DMS53 treated with DMSO at 0.1 percent for 48 hours (cell line): ENCODE measurements at regions not wholly inside any gene's neighbourhood (a gene's known extent, or its start where the extent isn't known, plus 50 kb on each side); places are given as distances from the start of the nearest gene placed in this dataset.

Source experiments
- DNase-seq: peaks from one replicate; lab custom pipeline; 2025; ENCODE audit not compliant: unreplicated experiment; lab: John Stamatoyannopoulos, UW

GRCh38 chr9:79880626-79881025 lies 308.9 kb downstream of the TLE4 start:
- no peak for DNase-seq

GRCh38 chr9:79877943-79878602 lies 306.3 kb downstream of the TLE4 start:
- DNase-seq = no peak

GRCh38 chr9:79868567-79869189 lies 296.9 kb downstream of the TLE4 start:
- no peak for DNase-seq

- DNase-seq = no peak
These were observed 291.4 kb downstream of the TLE4 start for GRCh38 chr9:79862921-79863890.

GRCh38 chr9:79858508-79858907 lies 286.7 kb downstream of the TLE4 start:
- DNase-seq = no peak

GRCh38 chr9:79857188-79857587 lies 285.4 kb downstream of the TLE4 start:
- no peak for DNase-seq

GRCh38 chr9:79847074-79847473 lies 275.3 kb downstream of the TLE4 start:
- DNase-seq = no peak

GRCh38 chr9:79829566-79830302 lies 258.0 kb downstream of the TLE4 start:
- no peak for DNase-seq

GRCh38 chr9:79824265-79824664 lies 252.5 kb downstream of the TLE4 start:
- no peak for DNase-seq

- DNase-seq = no peak
These were observed 245.8 kb downstream of the TLE4 start for GRCh38 chr9:79817438-79818004.

GRCh38 chr9:79813258-79813638 lies 241.5 kb downstream of the TLE4 start:
- no peak for DNase-seq

GRCh38 chr9:79812507-79813257 lies 240.9 kb downstream of the TLE4 start:
- DNase-seq = no peak

GRCh38 chr9:79812099-79812498 lies 240.3 kb downstream of the TLE4 start:
- no peak for DNase-seq

GRCh38 chr9:79809931-79810330 lies 238.2 kb downstream of the TLE4 start:
- no peak for DNase-seq

GRCh38 chr9:79809316-79809876 lies 237.6 kb downstream of the TLE4 start:
- DNase-seq = no peak

GRCh38 chr9:79807971-79808370 lies 236.2 kb downstream of the TLE4 start:
- DNase-seq = no peak

- no peak for DNase-seq
These were observed 234.3 kb downstream of the TLE4 start for GRCh38 chr9:79806086-79806485.

GRCh38 chr9:79801459-79801858 lies 229.7 kb downstream of the TLE4 start:
- no peak for DNase-seq

- DNase-seq = no peak
These were observed 228.8 kb downstream of the TLE4 start for GRCh38 chr9:79800578-79800977.
